T-helper 1 cell treated with Interleukin-12 subunit alpha and Interleukin-12 subunit beta and Interleukin-4 antibody, amounts not matched to agents 30 μg/mL and 1 μg/mL, for 36 hours (primary cell): ENCODE measurements at regions not wholly inside any gene's neighbourhood (a gene's known extent, or its start where the extent isn't known, plus 50 kb on each side); places are given as distances from the start of the nearest gene placed in this dataset.

Experiments
- H3K27ac Mint-ChIP-seq: one replicate; pipeline ENCODE4 v1.8.0; 2021; ENCODE audit warnings: mild to moderate bottlenecking, mixed read lengths
- H3K27me3 Mint-ChIP-seq: one replicate; pipeline ENCODE4 v1.8.0; 2021; ENCODE audit warnings: low read depth, mixed read lengths
- H3K36me3 Mint-ChIP-seq: one replicate; pipeline ENCODE4 v1.8.0; 2021; ENCODE audit warnings: low read depth, mixed read lengths
- H3K4me1 Mint-ChIP-seq: one replicate; pipeline ENCODE4 v1.8.0; 2021; ENCODE audit warnings: low read depth, mixed read lengths
- H3K4me3 Mint-ChIP-seq: one replicate; pipeline ENCODE4 v1.8.0; 2021; ENCODE audit warnings: mild to moderate bottlenecking, moderate library complexity, mixed read lengths
- H3K9me3 Mint-ChIP-seq: one replicate; pipeline ENCODE4 v1.8.0; 2021; ENCODE audit warnings: mixed read lengths

- no peaks in the 10 kb centered on the region for H3K27me3 Mint-ChIP-seq
Observed at GRCh38 chr12:115840159-115840558, 437.3 kb downstream of the MED13L start.

GRCh38 chr12:115838952-115839351 lies 438.5 kb downstream of the MED13L start:
- H3K27ac Mint-ChIP-seq = no peak overlapping the region
- no peaks in the 10 kb centered on the region for H3K36me3 Mint-ChIP-seq
- no peaks in the 10 kb centered on the region for H3K4me1 Mint-ChIP-seq
- H3K9me3 Mint-ChIP-seq = no peaks in the 10 kb centered on the region
- no peaks in the 10 kb centered on the region for H3K27me3 Mint-ChIP-seq
- no peak overlapping the region for H3K4me3 Mint-ChIP-seq

More at GRCh38 chr12:115840159-115840558, 437.3 kb downstream of the MED13L start:
- H3K4me3 Mint-ChIP-seq = no peak overlapping the region
- H3K27ac Mint-ChIP-seq = no peak overlapping the region
- H3K4me1 Mint-ChIP-seq = no peaks in the 10 kb centered on the region
- no peaks in the 10 kb centered on the region for H3K9me3 Mint-ChIP-seq
- no peaks in the 10 kb centered on the region for H3K36me3 Mint-ChIP-seq

GRCh38 chr12:115837220-115837619 lies 440.3 kb downstream of the MED13L start:
- Mint-ChIP-seq H3K4me1 (no peaks in the 10 kb centered on the region), H3K36me3 (no peaks in the 10 kb centered on the region), H3K4me3 (no peak overlapping the region), H3K27ac (no peak overlapping the region), H3K9me3 (no peaks in the 10 kb centered on the region), H3K27me3 (no peaks in the 10 kb centered on the region)

GRCh38 chr12:115835445-115835844 lies 442.0 kb downstream of the MED13L start:
- no peaks in the 10 kb centered on the region for H3K27me3 Mint-ChIP-seq
- H3K36me3 Mint-ChIP-seq = no peaks in the 10 kb centered on the region
- H3K4me1 Mint-ChIP-seq = no peaks in the 10 kb centered on the region
- no peak overlapping the region for H3K4me3 Mint-ChIP-seq
- no peak overlapping the region for H3K27ac Mint-ChIP-seq
- H3K9me3 Mint-ChIP-seq = no peaks in the 10 kb centered on the region

GRCh38 chr12:115833704-115834103 lies 443.8 kb downstream of the MED13L start:
- Mint-ChIP-seq H3K27ac (no peak overlapping the region), H3K4me3 (no peak overlapping the region), H3K4me1 (no peaks in the 10 kb centered on the region), H3K9me3 (no peaks in the 10 kb centered on the region), H3K27me3 (no peaks in the 10 kb centered on the region), H3K36me3 (no peaks in the 10 kb centered on the region)

GRCh38 chr12:115830633-115831032 lies 446.9 kb downstream of the MED13L start:
- Mint-ChIP-seq H3K36me3 (no peaks in the 10 kb centered on the region), H3K27me3 (no peaks in the 10 kb centered on the region), H3K27ac (no peak overlapping the region), H3K9me3 (no peaks in the 10 kb centered on the region), H3K4me3 (no peak overlapping the region), H3K4me1 (no peaks in the 10 kb centered on the region)

GRCh38 chr12:115830070-115830469 lies 447.4 kb downstream of the MED13L start:
- Mint-ChIP-seq H3K9me3 (no peaks in the 10 kb centered on the region), H3K27me3 (no peaks in the 10 kb centered on the region), H3K4me3 (no peak overlapping the region), H3K27ac (no peak overlapping the region), H3K4me1 (no peaks in the 10 kb centered on the region), H3K36me3 (no peaks in the 10 kb centered on the region)

- H3K36me3 Mint-ChIP-seq = no peaks in the 10 kb centered on the region
- H3K9me3 Mint-ChIP-seq = no peaks in the 10 kb centered on the region
- no peaks in the 10 kb centered on the region for H3K4me1 Mint-ChIP-seq
- no peak overlapping the region for H3K27ac Mint-ChIP-seq
- no peaks in the 10 kb centered on the region for H3K27me3 Mint-ChIP-seq
- H3K4me3 Mint-ChIP-seq = no peak overlapping the region
Observed at GRCh38 chr12:115828168-115828567, 449.3 kb downstream of the MED13L start.

- H3K27ac Mint-ChIP-seq = no peak overlapping the region
- H3K9me3 Mint-ChIP-seq = no peaks in the 10 kb centered on the region
- no peaks in the 10 kb centered on the region for H3K4me1 Mint-ChIP-seq
Observed at GRCh38 chr12:115824936-115825602, 452.4 kb downstream of the MED13L start.

GRCh38 chr12:115823635-115824034 lies 453.9 kb downstream of the MED13L start:
- Mint-ChIP-seq H3K4me3 (no peak overlapping the region), H3K9me3 (no peaks in the 10 kb centered on the region), H3K36me3 (no peaks in the 10 kb centered on the region), H3K27ac (no peak overlapping the region), H3K27me3 (no peaks in the 10 kb centered on the region), H3K4me1 (no peaks in the 10 kb centered on the region)

More at GRCh38 chr12:115824936-115825602, 452.4 kb downstream of the MED13L start:
- Mint-ChIP-seq H3K36me3 (no peaks in the 10 kb centered on the region), H3K27me3 (no peaks in the 10 kb centered on the region), H3K4me3 (no peak overlapping the region)

GRCh38 chr12:115820656-115821055 lies 456.8 kb downstream of the MED13L start:
- Mint-ChIP-seq H3K4me3 (no peak overlapping the region), H3K36me3 (no peaks in the 10 kb centered on the region), H3K27me3 (no peaks in the 10 kb centered on the region), H3K27ac (no peak overlapping the region), H3K4me1 (no peaks in the 10 kb centered on the region), H3K9me3 (no peaks in the 10 kb centered on the region)

GRCh38 chr12:115818973-115819372 lies 458.5 kb downstream of the MED13L start:
- H3K4me1 Mint-ChIP-seq = no peaks in the 10 kb centered on the region

GRCh38 chr12:115817389-115817788 lies 460.1 kb downstream of the MED13L start:
- Mint-ChIP-seq H3K36me3 (no peaks in the 10 kb centered on the region), H3K4me3 (no peak overlapping the region), H3K4me1 (no peaks in the 10 kb centered on the region), H3K9me3 (peaks cover 6% of the 10 kb centered on the region), H3K27ac (no peak overlapping the region), H3K27me3 (no peaks in the 10 kb centered on the region)

More at GRCh38 chr12:115818973-115819372, 458.5 kb downstream of the MED13L start:
- Mint-ChIP-seq H3K27ac (no peak overlapping the region), H3K9me3 (no peaks in the 10 kb centered on the region), H3K4me3 (no peak overlapping the region), H3K36me3 (no peaks in the 10 kb centered on the region), H3K27me3 (no peaks in the 10 kb centered on the region)

- H3K36me3 Mint-ChIP-seq = no peaks in the 10 kb centered on the region
- no peaks in the 10 kb centered on the region for H3K27me3 Mint-ChIP-seq
- H3K27ac Mint-ChIP-seq = no peak overlapping the region
- peaks cover 16% of the 10 kb centered on the region for H3K9me3 Mint-ChIP-seq
- H3K4me1 Mint-ChIP-seq = no peaks in the 10 kb centered on the region
- H3K4me3 Mint-ChIP-seq = no peak overlapping the region
Observed at GRCh38 chr12:115815924-115816323, 461.6 kb downstream of the MED13L start.

- Mint-ChIP-seq H3K27ac (no peak overlapping the region), H3K36me3 (no peaks in the 10 kb centered on the region), H3K4me3 (no peak overlapping the region), H3K4me1 (no peaks in the 10 kb centered on the region), H3K9me3 (peaks cover 20% of the 10 kb centered on the region), H3K27me3 (no peaks in the 10 kb centered on the region)
Observed at GRCh38 chr12:115813256-115813655, 464.2 kb downstream of the MED13L start.

- Mint-ChIP-seq H3K9me3 (peaks cover 20% of the 10 kb centered on the region), H3K4me3 (no peak overlapping the region), H3K4me1 (no peaks in the 10 kb centered on the region), H3K27me3 (no peaks in the 10 kb centered on the region), H3K36me3 (no peaks in the 10 kb centered on the region), H3K27ac (no peak overlapping the region)
Observed at GRCh38 chr12:115811929-115812328, 465.6 kb downstream of the MED13L start.
